Mesothelial cell of epicardium (in vitro differentiated cells): ENCODE measurements at regions not wholly inside any gene's neighbourhood (a gene's known extent, or its start where the extent isn't known, plus 50 kb on each side); places are given as distances from the start of the nearest gene placed in this dataset.

Source experiments
- DNase-seq, 2 experiments: peaks; one replicate each; pipeline ENCODE4 v3.0.0; 2021; ENCODE audit warnings: low spot score in 2 of 2; ENCODE audit not compliant: unreplicated experiment in 2 of 2
- H3K27ac Mint-ChIP-seq: 2 replicates; pipeline ENCODE4 v1.8.0; 2021; ENCODE audit warnings: mixed read lengths
- H3K27me3 Mint-ChIP-seq: 2 replicates; pipeline ENCODE4 v1.8.0; 2021; ENCODE audit warnings: low read depth, mixed read lengths
- H3K36me3 Mint-ChIP-seq: 2 replicates; pipeline ENCODE4 v1.8.0; 2021; ENCODE audit warnings: mixed read lengths
- H3K4me1 Mint-ChIP-seq: 2 replicates; pipeline ENCODE4 v1.8.0; 2021; ENCODE audit warnings: mixed read lengths
- H3K4me3 Mint-ChIP-seq: 2 replicates; pipeline ENCODE4 v1.8.0; 2021; ENCODE audit warnings: mild to moderate bottlenecking, moderate library complexity, mixed read lengths
- H3K9me3 Mint-ChIP-seq: 2 replicates; pipeline ENCODE4 v1.8.0; 2021; ENCODE audit warnings: mixed read lengths
- TF ChIP-seq, protein P1 (sequence below): fragments of 200-600 bp; sonication (generic); IDR thresholded peaks from one replicate; pipeline ENCODE4 v1.5.0; 2021; ENCODE audit warnings: antibody characterized with exemption; ENCODE audit not compliant: unreplicated experiment

DNA sequence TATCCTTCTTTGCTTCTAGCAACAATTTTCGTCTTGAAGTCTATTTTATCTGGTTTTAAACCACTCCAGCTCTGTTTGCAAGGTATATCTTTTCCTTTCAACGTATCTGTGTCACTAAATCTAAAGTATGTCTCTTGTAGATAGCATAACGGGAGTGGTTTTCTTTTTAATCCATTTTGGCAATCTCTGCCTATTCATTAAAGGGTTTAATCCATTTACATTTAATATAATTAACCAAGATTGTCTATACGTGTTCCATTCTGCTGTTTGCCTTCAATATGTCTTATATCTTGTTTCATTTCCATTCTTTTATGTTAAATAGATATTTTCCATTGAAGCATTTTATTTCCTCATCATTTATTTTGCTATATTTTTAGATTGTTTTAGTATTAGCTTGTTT lies 587.9 kb downstream of the C6orf118 start:
- DNase-seq: no peak
- H3K4me3 Mint-ChIP-seq: no peak overlapping the region
- H3K27ac Mint-ChIP-seq: no peak overlapping the region
- H3K27me3 Mint-ChIP-seq: no peaks in the 10 kb centered on the region
- H3K36me3 Mint-ChIP-seq: no peaks in the 10 kb centered on the region
- no peaks in the 10 kb centered on the region for H3K4me1 Mint-ChIP-seq
- TF ChIP-seq, protein P1, sequence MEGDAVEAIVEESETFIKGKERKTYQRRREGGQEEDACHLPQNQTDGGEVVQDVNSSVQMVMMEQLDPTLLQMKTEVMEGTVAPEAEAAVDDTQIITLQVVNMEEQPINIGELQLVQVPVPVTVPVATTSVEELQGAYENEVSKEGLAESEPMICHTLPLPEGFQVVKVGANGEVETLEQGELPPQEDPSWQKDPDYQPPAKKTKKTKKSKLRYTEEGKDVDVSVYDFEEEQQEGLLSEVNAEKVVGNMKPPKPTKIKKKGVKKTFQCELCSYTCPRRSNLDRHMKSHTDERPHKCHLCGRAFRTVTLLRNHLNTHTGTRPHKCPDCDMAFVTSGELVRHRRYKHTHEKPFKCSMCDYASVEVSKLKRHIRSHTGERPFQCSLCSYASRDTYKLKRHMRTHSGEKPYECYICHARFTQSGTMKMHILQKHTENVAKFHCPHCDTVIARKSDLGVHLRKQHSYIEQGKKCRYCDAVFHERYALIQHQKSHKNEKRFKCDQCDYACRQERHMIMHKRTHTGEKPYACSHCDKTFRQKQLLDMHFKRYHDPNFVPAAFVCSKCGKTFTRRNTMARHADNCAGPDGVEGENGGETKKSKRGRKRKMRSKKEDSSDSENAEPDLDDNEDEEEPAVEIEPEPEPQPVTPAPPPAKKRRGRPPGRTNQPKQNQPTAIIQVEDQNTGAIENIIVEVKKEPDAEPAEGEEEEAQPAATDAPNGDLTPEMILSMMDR: no peak
- peaks cover 43% of the 10 kb centered on the region for H3K9me3 Mint-ChIP-seq

DNA sequence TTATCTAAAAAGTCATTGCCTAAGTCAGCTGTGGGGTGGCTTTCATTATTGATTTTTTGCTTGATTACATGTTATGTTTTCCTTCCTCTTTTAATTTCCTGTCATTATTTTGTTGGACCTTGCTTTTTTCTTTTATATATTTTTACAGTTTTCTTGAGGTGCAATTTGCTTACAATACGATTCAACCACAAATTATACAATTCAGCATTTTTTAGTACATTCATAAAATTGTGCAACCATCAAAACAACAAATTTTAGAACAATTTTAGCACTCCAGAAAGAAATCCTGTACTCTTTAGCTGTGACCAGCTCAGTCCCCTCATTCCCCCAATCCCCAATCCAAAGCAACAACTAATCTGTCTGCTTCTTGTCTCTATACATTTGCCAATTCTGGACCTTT lies 608.9 kb downstream of the C6orf118 start:
- Mint-ChIP-seq H3K36me3 (no peaks in the 10 kb centered on the region), H3K4me1 (no peaks in the 10 kb centered on the region), H3K27ac (no peak overlapping the region), H3K4me3 (no peak overlapping the region), H3K27me3 (no peaks in the 10 kb centered on the region), H3K9me3 (peaks cover 8% of the 10 kb centered on the region)
- DNase-seq: no peak
- TF ChIP-seq, protein P1: no peak

DNA sequence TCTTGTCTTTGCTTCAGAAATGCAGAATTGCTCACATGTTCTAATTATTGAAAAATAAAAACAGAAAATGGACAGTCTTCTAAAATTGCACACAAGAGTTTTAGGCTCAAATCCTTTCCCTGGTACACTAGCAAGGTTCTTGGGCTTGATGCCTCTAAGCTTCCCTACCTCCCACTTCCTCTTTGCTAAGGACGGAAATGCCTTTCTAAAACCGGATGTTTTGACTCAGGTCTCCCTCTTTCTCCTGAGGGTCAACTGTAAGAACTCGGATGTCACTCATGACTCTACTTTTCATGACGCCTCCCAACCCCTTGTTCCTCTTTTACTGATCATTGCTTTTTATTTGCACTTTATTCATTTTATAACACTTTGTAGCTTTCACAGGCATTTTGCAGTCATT lies 613.5 kb downstream of the C6orf118 start:
- Mint-ChIP-seq H3K27me3 (no peaks in the 10 kb centered on the region), H3K27ac (no peak overlapping the region), H3K4me3 (no peak overlapping the region), H3K4me1 (no peaks in the 10 kb centered on the region), H3K36me3 (no peaks in the 10 kb centered on the region), H3K9me3 (peaks cover 3% of the 10 kb centered on the region)
- TF ChIP-seq, protein P1: no peak
- no peak for DNase-seq

DNA sequence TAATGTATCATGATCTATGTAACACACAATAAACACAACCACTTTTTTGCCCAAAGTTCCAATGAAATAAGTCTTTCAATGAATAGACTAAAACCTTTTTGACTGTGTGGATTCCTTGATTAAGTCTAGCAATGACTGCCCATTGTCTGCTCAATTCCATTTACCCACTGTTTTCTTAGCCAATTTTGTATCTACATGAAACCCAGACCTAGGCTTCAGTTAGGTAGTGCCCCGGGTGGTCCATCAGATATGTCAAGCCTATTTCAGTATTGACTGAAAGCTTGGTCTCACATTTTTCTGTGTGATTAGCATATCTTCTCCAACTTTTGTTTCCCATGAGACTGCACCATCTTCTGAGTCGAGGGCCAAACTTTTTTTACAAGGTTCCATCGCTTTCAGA lies 615.0 kb downstream of the C6orf118 start:
- Mint-ChIP-seq H3K9me3 (peaks cover 3% of the 10 kb centered on the region), H3K27me3 (no peaks in the 10 kb centered on the region), H3K36me3 (no peaks in the 10 kb centered on the region), H3K4me3 (no peak overlapping the region), H3K4me1 (no peaks in the 10 kb centered on the region), H3K27ac (no peak overlapping the region)
- TF ChIP-seq, protein P1: no peak
- DNase-seq: no peak

DNA sequence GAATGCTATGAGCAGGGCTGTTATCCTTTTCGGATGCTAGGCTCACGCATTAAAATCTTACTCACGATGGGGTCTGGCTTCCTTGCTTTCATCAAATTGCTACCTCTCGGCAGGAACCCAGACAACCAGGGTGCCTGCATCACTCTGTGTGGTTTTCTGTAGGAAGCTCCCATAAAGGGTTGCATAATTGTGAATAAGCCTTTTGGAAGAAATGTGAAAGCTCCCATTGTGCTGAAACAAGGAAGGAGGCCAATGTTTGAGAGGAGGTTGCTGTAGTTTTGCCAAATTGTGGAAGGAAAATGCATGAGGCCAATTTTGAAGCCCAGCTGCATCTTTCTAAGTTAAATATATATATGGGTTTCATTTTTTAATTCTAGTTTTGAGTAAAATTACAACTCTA lies 615.5 kb downstream of the C6orf118 start:
- Mint-ChIP-seq H3K27me3 (no peaks in the 10 kb centered on the region), H3K9me3 (peaks cover 3% of the 10 kb centered on the region), H3K4me1 (no peaks in the 10 kb centered on the region), H3K4me3 (no peak overlapping the region), H3K36me3 (no peaks in the 10 kb centered on the region), H3K27ac (no peak overlapping the region)
- DNase-seq: no peak
- TF ChIP-seq, protein P1: no peak
